OCI-LY1 (cell line): ENCODE measurements at regions not wholly inside any gene's neighbourhood (a gene's known extent, or its start where the extent isn't known, plus 50 kb on each side); places are given as distances from the start of the nearest gene placed in this dataset.

Experiments
- EZH2 ChIP-seq: fragments of 200-600 bp; sonication (generic), shearing (Covaris generic); IDR thresholded peaks from 2 replicates; pipeline ENCODE4 v1.8.0; 2017; ENCODE audit warnings: borderline replicate concordance, mixed run types, mild to moderate bottlenecking, antibody characterized with exemption, low read length, moderate library complexity, mixed read lengths
- TF ChIP-seq, protein P1 (sequence below): fragments of 200-600 bp; sonication (generic), shearing (Covaris generic); IDR thresholded peaks from 2 replicates; pipeline ENCODE4 v1.5.1; 2017; ENCODE audit warnings: mild to moderate bottlenecking, antibody characterized with exemption, low read length, moderate library complexity, mixed read lengths

DNA sequence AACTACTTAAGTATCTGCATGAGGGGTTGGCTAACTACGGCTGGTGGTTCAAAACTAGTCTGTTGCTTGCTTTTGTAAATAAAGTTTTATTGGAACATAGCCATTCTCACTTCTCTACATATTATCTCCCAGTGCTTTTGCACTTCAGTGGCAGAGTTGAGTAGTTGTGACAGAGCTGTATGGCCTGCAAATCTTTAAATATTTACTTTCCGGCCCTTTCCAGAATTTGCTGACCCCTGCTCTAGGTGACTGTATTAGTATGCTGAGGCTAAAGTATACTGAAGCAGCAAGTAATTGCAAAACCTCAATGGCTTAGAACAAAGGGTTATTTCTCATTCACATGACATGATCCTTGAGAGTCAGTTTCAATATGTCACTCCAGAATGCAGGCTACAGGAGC, 78.3 kb downstream of the OTUD1 start:
- TF ChIP-seq, protein P1, sequence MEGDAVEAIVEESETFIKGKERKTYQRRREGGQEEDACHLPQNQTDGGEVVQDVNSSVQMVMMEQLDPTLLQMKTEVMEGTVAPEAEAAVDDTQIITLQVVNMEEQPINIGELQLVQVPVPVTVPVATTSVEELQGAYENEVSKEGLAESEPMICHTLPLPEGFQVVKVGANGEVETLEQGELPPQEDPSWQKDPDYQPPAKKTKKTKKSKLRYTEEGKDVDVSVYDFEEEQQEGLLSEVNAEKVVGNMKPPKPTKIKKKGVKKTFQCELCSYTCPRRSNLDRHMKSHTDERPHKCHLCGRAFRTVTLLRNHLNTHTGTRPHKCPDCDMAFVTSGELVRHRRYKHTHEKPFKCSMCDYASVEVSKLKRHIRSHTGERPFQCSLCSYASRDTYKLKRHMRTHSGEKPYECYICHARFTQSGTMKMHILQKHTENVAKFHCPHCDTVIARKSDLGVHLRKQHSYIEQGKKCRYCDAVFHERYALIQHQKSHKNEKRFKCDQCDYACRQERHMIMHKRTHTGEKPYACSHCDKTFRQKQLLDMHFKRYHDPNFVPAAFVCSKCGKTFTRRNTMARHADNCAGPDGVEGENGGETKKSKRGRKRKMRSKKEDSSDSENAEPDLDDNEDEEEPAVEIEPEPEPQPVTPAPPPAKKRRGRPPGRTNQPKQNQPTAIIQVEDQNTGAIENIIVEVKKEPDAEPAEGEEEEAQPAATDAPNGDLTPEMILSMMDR = no peak
- TF ChIP-seq EZH2 = no peak
